MM.1S (cell line): ENCODE measurements at regions not wholly inside any gene's neighbourhood (a gene's known extent, or its start where the extent isn't known, plus 50 kb on each side); places are given as distances from the start of the nearest gene placed in this dataset.

Experiments
- DNase-seq: peaks from one replicate; pipeline ENCODE4 v3.0.0-alpha.2; 2015
- H2AFZ ChIP-seq: fragments of 300-600 bp; sonication (generic); 2 replicates; pipeline ENCODE4 v1.6.0; 2016; ENCODE audit warnings: antibody characterized with exemption, low read length
- H3F3A ChIP-seq: fragments of 300-600 bp; sonication (generic); 2 replicates; pipeline ENCODE4 v1.6.1; 2016; ENCODE audit warnings: mild to moderate bottlenecking, antibody characterized with exemption, low read length, moderate library complexity, mixed read lengths; ENCODE audit not compliant: insufficient read depth
- H3K27ac ChIP-seq: fragments of 300-600 bp; sonication (generic); 2 replicates; pipeline ENCODE4 v1.5.1; 2016; ENCODE audit warnings: mild to moderate bottlenecking, low read length
- H3K27me3 ChIP-seq: fragments of 300-600 bp; sonication (generic); replicated peaks from 2 replicates; pipeline ENCODE4 v1.6.0; 2016; ENCODE audit warnings: low read length; ENCODE audit not compliant: insufficient read depth
- H3K36me3 ChIP-seq: fragments of 300-600 bp; sonication (generic); replicated peaks from 2 replicates; pipeline ENCODE4 v1.6.1; 2016; ENCODE audit warnings: mild to moderate bottlenecking, low read length, mixed read lengths; ENCODE audit not compliant: insufficient read depth
- H3K4me1 ChIP-seq: fragments of 300-600 bp; sonication (generic); 2 replicates; pipeline ENCODE4 v1.6.1; 2016; ENCODE audit warnings: low read length, mixed read lengths
- H3K4me2 ChIP-seq: fragments of 300-600 bp; sonication (generic); 2 replicates; pipeline ENCODE4 v1.6.0; 2016; ENCODE audit warnings: low read depth, low read length
- H3K4me3 ChIP-seq: fragments of 300-600 bp; sonication (generic); 2 replicates; pipeline ENCODE4 v1.5.1; 2016; ENCODE audit warnings: low read length, mixed read lengths
- H3K79me2 ChIP-seq: fragments of 300-600 bp; sonication (generic); 2 replicates; pipeline ENCODE4 v1.6.1; 2016; ENCODE audit warnings: mixed run types, low read length, mixed read lengths
- H3K9ac ChIP-seq: fragments of 300-600 bp; sonication (generic); 2 replicates; pipeline ENCODE4 v1.6.1; 2016; ENCODE audit warnings: low read length, mixed read lengths
- H3K9me2 ChIP-seq: fragments of 300-600 bp; sonication (generic); replicated peaks from 2 replicates; pipeline ENCODE4 v1.6.1; 2016; ENCODE audit warnings: mild to moderate bottlenecking, low read length, mixed read lengths; ENCODE audit not compliant: insufficient read depth
- H3K9me3 ChIP-seq: fragments of 300-600 bp; sonication (generic); replicated peaks from 2 replicates; pipeline ENCODE4 v1.6.1; 2016; ENCODE audit warnings: mild to moderate bottlenecking, low read length, mixed read lengths; ENCODE audit not compliant: insufficient read depth
- H4K20me1 ChIP-seq: fragments of 300-600 bp; sonication (generic); 2 replicates; pipeline ENCODE4 v1.6.1; 2016; ENCODE audit warnings: mild to moderate bottlenecking, low read length, moderate library complexity, mixed read lengths; ENCODE audit not compliant: insufficient read depth
- CTCF ChIP-seq: fragments of 300-600 bp; sonication (generic); IDR thresholded peaks from 2 replicates; pipeline ENCODE4 v1.5.1; 2016; ENCODE audit warnings: antibody characterized with exemption, low read length, mixed read lengths
- EZH2 ChIP-seq: fragments of 300-600 bp; sonication (generic); optimal IDR thresholded peaks from 2 replicates; pipeline ENCODE3; 2017; ENCODE audit warnings: low read depth, mild to moderate bottlenecking, antibody characterized with exemption, low read length, mixed read lengths
- EZH2phosphoT487 ChIP-seq: fragments of 300-600 bp; sonication (generic); IDR thresholded peaks from 2 replicates; pipeline ENCODE4 v1.6.1; 2018; ENCODE audit warnings: antibody characterized with exemption, low read length

- H3K4me1 ChIP-seq = no peaks in the 10 kb centered on the region
Measured at GRCh38 chr7:127504715-127505114, 80.7 kb downstream of the GCC1 start.

GRCh38 chr7:127501817-127502216 is 83.6 kb downstream of the GCC1 start:
- Histone ChIP-seq H3K27ac (no peak overlapping the region), H3K9me2 (no peaks in the 10 kb centered on the region), H3K9me3 (no peaks in the 10 kb centered on the region), H3K4me2 (no peak overlapping the region), H2AFZ (no peak overlapping the region), H4K20me1 (no peaks in the 10 kb centered on the region), H3K36me3 (no peaks in the 10 kb centered on the region), H3F3A (no peaks in the 10 kb centered on the region), H3K4me3 (no peak overlapping the region), H3K4me1 (no peaks in the 10 kb centered on the region), H3K79me2 (no peaks in the 10 kb centered on the region), H3K27me3 (no peaks in the 10 kb centered on the region), H3K9ac (no peak overlapping the region)
- no peak for TF ChIP-seq EZH2phosphoT487
- TF ChIP-seq EZH2 = no peak
- TF ChIP-seq CTCF = no peak
- DNase-seq = no peak

More at GRCh38 chr7:127504715-127505114, 80.7 kb downstream of the GCC1 start:
- 0 out of 2 replicates have a peak overlapping the region, but pooled peaks have one; percentile 11 for H2AFZ ChIP-seq
- no peaks in the 10 kb centered on the region for H3K27me3 ChIP-seq
- H3F3A ChIP-seq = no peaks in the 10 kb centered on the region
- H3K79me2 ChIP-seq = no peaks in the 10 kb centered on the region
- no peaks in the 10 kb centered on the region for H4K20me1 ChIP-seq
- no peak overlapping the region for H3K4me2 ChIP-seq
- no peaks in the 10 kb centered on the region for H3K36me3 ChIP-seq
- DNase-seq = peak; percentile 29
- TF ChIP-seq EZH2phosphoT487 (no peak), CTCF (peak; percentile 62)
- no peaks in the 10 kb centered on the region for H3K9me3 ChIP-seq
- H3K9ac ChIP-seq = no peak overlapping the region
- no peak overlapping the region for H3K27ac ChIP-seq
- no peak overlapping the region for H3K4me3 ChIP-seq
- no peaks in the 10 kb centered on the region for H3K9me2 ChIP-seq

- H3K27ac ChIP-seq = no peak overlapping the region
- no peaks in the 10 kb centered on the region for H3K79me2 ChIP-seq
- no peak for DNase-seq
- H3K4me3 ChIP-seq = no peak overlapping the region
- no peaks in the 10 kb centered on the region for H3K4me1 ChIP-seq
- no peaks in the 10 kb centered on the region for H4K20me1 ChIP-seq
- H3K4me2 ChIP-seq = no peak overlapping the region
- no peak overlapping the region for H2AFZ ChIP-seq
- no peaks in the 10 kb centered on the region for H3F3A ChIP-seq
- no peaks in the 10 kb centered on the region for H3K36me3 ChIP-seq
- H3K27me3 ChIP-seq = no peaks in the 10 kb centered on the region
- TF ChIP-seq EZH2phosphoT487 = no peak
- TF ChIP-seq EZH2 = no peak
- no peak for TF ChIP-seq CTCF
- no peak overlapping the region for H3K9ac ChIP-seq
- no peaks in the 10 kb centered on the region for H3K9me2 ChIP-seq
- H3K9me3 ChIP-seq = no peaks in the 10 kb centered on the region
Measured at GRCh38 chr7:127487381-127487780, 94.9 kb upstream of the ZNF800 start.
